ENCODE measurements at regions not wholly inside any gene's neighbourhood (a gene's known extent, or its start where the extent isn't known, plus 50 kb on each side); places are given as distances from the start of the nearest gene placed in this dataset.

GRCh38 chr13:91112201-91112923 lies 235.1 kb upstream of the MIR17HG start:
- DNase-seq: no peak

GRCh38 chr13:91112924-91113277 lies 234.6 kb upstream of the MIR17HG start:
- DNase-seq: no peak

DNA sequence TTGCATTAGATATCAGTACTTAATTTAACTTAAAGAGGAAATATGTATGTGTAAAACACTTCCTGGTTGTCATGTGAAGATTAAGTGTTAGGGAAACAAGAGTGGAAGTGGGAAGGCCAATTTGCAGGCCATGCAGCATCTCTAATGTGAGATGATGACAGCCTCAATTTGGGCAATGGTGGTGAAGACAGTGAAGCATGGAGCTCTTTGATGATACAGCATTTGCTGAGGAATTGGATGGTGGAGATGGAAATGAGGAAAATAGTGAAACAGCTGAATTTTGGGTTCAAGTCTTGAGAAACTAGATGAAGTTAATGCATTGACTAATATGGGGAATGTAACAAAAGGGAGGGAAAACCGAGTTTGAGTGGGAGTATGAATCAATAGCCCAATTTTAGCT lies 231.7 kb upstream of the MIR17HG start:
- DNase-seq: no peak

DNA sequence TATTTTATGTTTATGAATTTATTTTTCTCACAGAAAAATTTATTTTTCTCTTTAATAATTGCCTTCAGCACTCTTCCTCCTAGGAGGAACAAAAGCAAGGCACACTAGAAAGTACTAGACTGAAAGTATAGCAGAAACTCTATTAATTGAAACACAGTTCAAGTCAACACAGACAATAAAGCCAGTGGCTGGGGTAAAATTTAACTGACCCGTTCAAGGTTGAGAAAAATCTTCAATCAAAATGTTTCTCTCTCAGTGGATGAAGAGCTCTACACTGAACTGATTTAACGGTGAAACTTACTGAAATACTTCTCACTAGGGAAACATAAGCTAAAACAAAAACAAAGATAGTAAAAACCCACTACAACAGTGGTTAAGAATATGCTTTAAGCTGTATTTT lies 230.1 kb upstream of the MIR17HG start:
- DNase-seq: no peak

DNA sequence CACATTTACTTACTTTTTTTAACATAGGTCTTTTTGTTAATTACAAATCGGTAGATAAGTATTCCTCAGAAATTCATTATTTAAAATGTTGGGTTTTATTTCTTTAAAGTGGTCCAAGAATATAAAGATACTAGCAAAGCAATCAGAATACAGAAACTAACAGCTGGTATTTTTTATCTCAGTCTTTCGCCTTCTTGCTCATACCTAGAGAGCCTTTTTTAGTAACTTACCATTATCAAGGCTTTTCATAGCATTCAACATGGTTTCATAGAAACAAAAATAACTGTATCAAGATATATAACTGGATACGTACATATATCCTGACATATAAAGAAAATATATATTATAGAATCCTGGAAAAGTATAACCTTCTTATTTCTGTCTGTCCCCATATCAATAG lies 227.8 kb upstream of the MIR17HG start:
- no peak for DNase-seq

GRCh38 chr13:91122766-91123165 lies 224.7 kb upstream of the MIR17HG start:
- no peak for DNase-seq

DNA sequence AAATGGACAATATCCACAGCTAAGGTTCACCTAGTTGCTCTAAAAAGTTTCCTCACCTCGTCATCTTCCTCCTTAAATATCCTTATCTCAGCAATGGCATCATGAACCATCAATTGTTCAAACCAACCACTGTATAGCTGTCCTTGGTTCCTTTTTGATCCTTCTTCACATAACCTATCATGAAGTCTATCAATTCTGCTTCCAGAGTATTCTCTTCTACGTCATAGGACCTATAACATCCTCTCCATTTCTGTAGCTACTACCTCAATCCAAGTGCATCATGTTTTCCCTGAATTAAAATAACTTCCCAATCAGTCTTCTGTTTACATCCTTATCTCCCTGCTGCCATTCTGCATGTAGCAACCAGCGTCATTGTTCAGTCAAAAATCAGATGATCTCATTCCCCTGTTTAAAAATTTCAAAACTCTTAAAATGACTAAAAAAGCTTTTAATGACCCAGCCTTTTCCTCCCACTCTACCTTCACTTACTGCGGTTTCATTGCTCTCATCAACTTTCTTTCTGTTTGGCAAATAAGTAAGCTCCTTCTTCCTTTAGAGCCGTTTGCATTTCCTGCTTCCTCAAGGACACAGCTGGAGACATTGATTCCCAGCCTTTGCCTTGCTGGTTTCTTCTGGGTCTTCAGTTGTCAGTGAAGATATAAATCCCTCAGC lies 223.9 kb upstream of the MIR17HG start:
- no peak for DNase-seq

DNA sequence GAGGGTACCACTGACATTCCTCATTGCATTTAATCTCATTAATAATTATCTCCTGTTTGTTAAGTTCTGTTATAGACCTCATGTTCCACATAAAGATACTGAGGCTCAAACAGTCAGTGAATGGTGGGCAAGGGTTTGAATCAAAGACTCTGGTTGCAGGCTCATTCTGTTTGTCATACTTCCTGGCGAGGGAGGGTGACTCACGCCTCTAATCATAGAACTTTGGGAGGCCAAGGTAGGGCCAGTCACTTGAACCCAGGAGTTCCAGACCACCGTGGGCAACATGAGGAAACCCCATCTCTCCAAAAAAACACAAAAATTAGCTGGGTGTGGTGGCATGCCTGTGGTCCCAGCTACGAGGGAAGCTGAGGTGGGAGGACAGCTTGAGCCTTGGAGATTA lies 220.7 kb upstream of the MIR17HG start:
- DNase-seq: no peak

DNA sequence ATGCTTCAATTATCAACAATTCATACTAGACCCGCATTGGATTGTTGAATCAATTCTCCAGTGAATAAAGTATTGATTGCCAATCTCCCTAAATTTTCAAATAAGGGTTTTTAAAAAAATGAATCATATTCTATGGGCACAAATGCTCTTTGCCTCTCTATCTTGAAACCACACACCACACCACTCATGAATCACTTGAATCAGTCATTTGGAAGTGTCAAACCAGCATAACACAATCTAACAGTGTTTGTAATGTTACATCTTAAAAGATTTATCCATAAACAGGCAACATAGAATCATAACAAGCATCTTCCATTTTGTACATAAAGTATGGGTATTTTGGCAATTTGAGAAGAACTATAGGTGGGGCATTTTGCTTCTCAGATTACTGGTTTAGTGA lies 219.5 kb upstream of the MIR17HG start:
- DNase-seq: no peak

- no peak for DNase-seq
These were observed 215.1 kb upstream of the MIR17HG start for GRCh38 chr13:91132381-91132780.

- DNase-seq: no peak
These were observed 214.7 kb upstream of the MIR17HG start for GRCh38 chr13:91132786-91133185.

- DNase-seq: peak; percentile 6
These were observed 213.3 kb upstream of the MIR17HG start for GRCh38 chr13:91133941-91134802.

DNA sequence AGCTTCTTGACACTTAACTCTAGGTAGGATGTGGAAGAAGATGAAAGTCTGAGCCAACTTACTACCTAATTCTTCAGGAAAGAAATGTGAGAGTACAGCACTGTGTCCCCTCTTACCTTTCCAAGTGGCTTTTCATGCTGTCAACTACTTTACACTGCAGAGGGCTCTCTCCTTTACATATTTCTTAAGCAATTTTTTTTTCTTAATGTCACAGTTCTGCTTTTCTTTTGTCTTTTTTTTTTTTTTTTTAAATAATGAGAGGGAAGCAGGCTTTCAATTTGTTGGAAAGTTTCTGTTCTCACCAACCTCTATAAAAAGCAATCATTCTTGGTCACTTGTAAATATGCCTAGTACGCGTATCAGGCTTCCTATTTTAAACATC lies 212.7 kb upstream of the MIR17HG start:
- DNase-seq: no peak

DNA sequence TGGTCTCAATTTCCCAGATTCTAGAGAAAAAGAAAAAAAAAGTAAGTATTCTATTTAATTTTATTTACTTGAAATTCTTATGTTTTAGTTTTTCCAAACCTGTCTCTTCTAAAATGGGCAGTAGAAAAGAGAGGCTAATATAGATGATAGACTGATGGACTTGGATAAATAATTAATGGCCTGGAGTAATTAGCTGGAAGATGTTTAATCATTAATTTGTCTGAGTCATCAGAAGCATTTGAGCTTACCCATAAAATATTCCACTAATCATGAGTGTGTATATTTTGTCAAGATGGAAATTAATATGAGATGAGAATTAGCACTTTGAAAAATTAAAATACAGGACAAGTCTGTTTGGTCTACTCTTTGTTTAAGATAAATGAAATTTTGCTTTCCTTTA lies 212.1 kb upstream of the MIR17HG start:
- DNase-seq: no peak

GRCh38 chr13:91135968-91136367 lies 211.5 kb upstream of the MIR17HG start:
- no peak for DNase-seq

DNA sequence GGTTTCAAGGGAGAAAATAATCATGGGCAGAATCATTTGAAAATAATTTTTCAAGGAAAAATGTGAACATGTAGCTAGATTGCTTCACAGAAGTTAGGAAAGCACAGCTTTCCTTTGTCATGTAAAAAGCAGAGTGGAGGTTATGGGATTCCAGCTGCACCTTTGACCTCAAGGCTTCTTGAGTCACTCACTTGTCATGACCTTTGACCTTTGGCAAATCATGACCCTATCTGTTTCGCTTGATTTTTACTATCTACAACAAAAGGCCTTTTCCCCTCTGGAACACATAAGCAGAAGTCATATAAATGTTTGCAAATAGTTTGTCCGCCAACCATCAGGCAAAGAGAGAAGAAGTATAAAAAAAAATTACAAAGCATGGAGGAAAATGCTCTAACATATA lies 210.7 kb upstream of the MIR17HG start:
- DNase-seq: no peak

GRCh38 chr13:91139232-91139631 lies 208.3 kb upstream of the MIR17HG start:
- no peak for DNase-seq

- no peak for DNase-seq
These were observed 205.9 kb upstream of the MIR17HG start for GRCh38 chr13:91141543-91142061.

DNA sequence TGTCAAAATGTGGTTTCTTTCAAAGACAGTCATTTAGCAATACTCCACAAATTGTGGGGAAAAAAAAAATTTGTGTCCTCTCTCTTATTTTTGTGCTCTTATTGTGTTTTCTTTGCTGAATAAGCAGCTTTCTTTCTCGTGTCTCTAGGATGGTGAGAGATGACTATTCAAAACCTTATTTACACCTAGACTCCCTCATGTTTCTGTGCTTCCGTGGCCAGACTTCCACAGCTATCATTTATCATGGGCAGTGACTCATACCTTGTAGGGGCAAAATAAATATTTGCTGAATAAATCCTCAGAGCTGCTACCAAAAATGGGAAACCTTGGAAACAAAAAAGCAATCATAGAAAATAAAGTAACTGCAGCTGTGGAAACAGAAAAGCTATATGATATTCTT lies 204.9 kb upstream of the MIR17HG start:
- DNase-seq: no peak

DNA sequence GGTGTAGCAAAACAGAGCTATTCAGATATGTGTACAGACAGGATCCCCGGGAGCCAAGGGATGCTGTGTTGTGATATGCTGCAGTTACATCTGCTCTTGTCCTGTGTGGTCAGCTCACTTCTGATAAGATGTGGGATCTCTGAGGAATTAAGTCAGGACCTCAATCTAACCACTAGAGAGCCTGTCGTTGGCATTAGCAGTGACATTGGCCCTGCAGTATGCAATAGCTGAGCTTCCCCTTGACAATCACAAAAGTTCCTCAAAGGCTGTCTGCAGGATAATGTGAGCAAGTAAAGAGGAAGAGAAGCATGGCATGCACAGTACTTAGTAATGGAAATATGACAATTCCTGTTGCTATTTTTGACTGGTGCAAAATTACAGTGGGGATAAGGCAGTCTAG lies 203.4 kb upstream of the MIR17HG start:
- no peak for DNase-seq

- no peak for DNase-seq
These were observed 203.0 kb upstream of the MIR17HG start for GRCh38 chr13:91144486-91144885.

GRCh38 chr13:91145571-91146205 lies 201.8 kb upstream of the MIR17HG start:
- DNase-seq: no peak

- DNase-seq: no peak
These were observed 200.9 kb upstream of the MIR17HG start for GRCh38 chr13:91146601-91147000.

All from skin of body (tissue), 1 donor.